ENCODE measurements at regions not wholly inside any gene's neighbourhood (a gene's known extent, or its start where the extent isn't known, plus 50 kb on each side); places are given as distances from the start of the nearest gene placed in this dataset.

- no peak for TF ChIP-seq CTCF (optimal IDR thresholded peaks at IDR 0.05 in 1 of 3, IDR thresholded peaks at IDR 0.05 in 1 of 3, conservative IDR thresholded peaks at IDR 0.05 in 1 of 3; ENCODE audit: extremely low read depth in 1 of 3, insufficient read depth in 2 of 3, low read length in 3 of 3)
- no peak for TF ChIP-seq EZH2 (IDR thresholded peaks at IDR 0.05; ENCODE audit: low read length)
These were observed 1236.0 kb upstream of the CELF2 start for GRCh38 chr10:9781666-9782065.
